Stimulated activated effector memory CD8-positive, alpha-beta T cell treated with anti-CD3 and anti-CD28 coated beads, Interleukin-12 subunit alpha, Interleukin-12 subunit beta, amount 100 ng/mL, for 72 hours (primary cell): ENCODE measurements at regions not wholly inside any gene's neighbourhood (a gene's known extent, or its start where the extent isn't known, plus 50 kb on each side); places are given as distances from the start of the nearest gene placed in this dataset.
"Not testable (repeated sequence)": the region's sequence is repeated elsewhere in the genome, so short reads cannot be mapped to it uniquely, and the experiment has no call there.

Source experiments
- ATAC-seq: fragments of 150-1000 bp; cut with Tn5 transposase; 2 replicates; pipeline ENCODE4 v1.10.0; 2021
- DNase-seq, 2 donors: peaks; one replicate each; pipeline ENCODE4 v3.0.0; 2021 to 2022; ENCODE audit warnings: low spot score in 2 of 2
- H3K27ac Mint-ChIP-seq: one replicate; pipeline ENCODE4 v1.8.0; 2022; ENCODE audit warnings: mild to moderate bottlenecking, mixed read lengths
- H3K36me3 Mint-ChIP-seq: one replicate; pipeline ENCODE4 v1.8.0; 2022; ENCODE audit warnings: mild to moderate bottlenecking, mixed read lengths
- H3K4me1 Mint-ChIP-seq: one replicate; pipeline ENCODE4 v1.8.0; 2022; ENCODE audit warnings: mixed read lengths
- H3K4me3 Mint-ChIP-seq: one replicate; pipeline ENCODE4 v1.8.0; 2022; ENCODE audit warnings: mild to moderate bottlenecking, mixed read lengths
- H3K9me3 Mint-ChIP-seq: one replicate; pipeline ENCODE4 v1.8.0; 2022; ENCODE audit warnings: mixed read lengths

- Mint-ChIP-seq H3K4me3 (no peak overlapping the region), H3K36me3 (no peaks in the 10 kb centered on the region), H3K4me1 (no peaks in the 10 kb centered on the region), H3K9me3 (no peaks in the 10 kb centered on the region), H3K27ac (no peak overlapping the region)
- DNase-seq (peak in 1 of 2 donors; percentile 49), ATAC-seq (no peak)
These were observed 101.5 kb upstream of the SETBP1 start for GRCh38 chr18:44579028-44579702.

GRCh38 chr18:44579745-44580144 is 100.9 kb upstream of the SETBP1 start:
- DNase-seq, result no peak
- Mint-ChIP-seq H3K4me3 (no peak overlapping the region), H3K27ac (no peak overlapping the region), H3K4me1 (no peaks in the 10 kb centered on the region), H3K9me3 (no peaks in the 10 kb centered on the region), H3K36me3 (no peaks in the 10 kb centered on the region)
- ATAC-seq, result no peak

GRCh38 chr18:44580159-44580558 is 100.5 kb upstream of the SETBP1 start:
- Mint-ChIP-seq H3K4me3 (no peak overlapping the region), H3K36me3 (no peaks in the 10 kb centered on the region), H3K4me1 (no peaks in the 10 kb centered on the region), H3K9me3 (no peaks in the 10 kb centered on the region), H3K27ac (no peak overlapping the region)
- DNase-seq (no peak), ATAC-seq (no peak)

- not testable (repeated sequence) for H3K4me3 Mint-ChIP-seq, ATAC-seq, H3K36me3 Mint-ChIP-seq, H3K4me1 Mint-ChIP-seq, H3K9me3 Mint-ChIP-seq, DNase-seq, H3K27ac Mint-ChIP-seq
These were observed 99.9 kb upstream of the SETBP1 start for GRCh38 chr18:44580782-44581181.

- Mint-ChIP-seq H3K36me3 (no peaks in the 10 kb centered on the region), H3K4me1 (no peaks in the 10 kb centered on the region), H3K27ac (no peak overlapping the region), H3K4me3 (no peak overlapping the region), H3K9me3 (no peaks in the 10 kb centered on the region)
- ATAC-seq (no peak), DNase-seq (no peak)
These were observed 98.2 kb upstream of the SETBP1 start for GRCh38 chr18:44582456-44582855.

GRCh38 chr18:44584900-44585299 is 95.8 kb upstream of the SETBP1 start:
- H3K36me3 Mint-ChIP-seq, result no peaks in the 10 kb centered on the region
- no peak for ATAC-seq
- H3K4me3 Mint-ChIP-seq, result no peak overlapping the region
- H3K9me3 Mint-ChIP-seq, result no peaks in the 10 kb centered on the region
- no peaks in the 10 kb centered on the region for H3K4me1 Mint-ChIP-seq
- DNase-seq, result no peak
- H3K27ac Mint-ChIP-seq, result no peak overlapping the region

- H3K36me3 Mint-ChIP-seq, result no peaks in the 10 kb centered on the region
- DNase-seq (no peak), ATAC-seq (no peak)
- no peak overlapping the region for H3K4me3 Mint-ChIP-seq
- H3K9me3 Mint-ChIP-seq, result no peaks in the 10 kb centered on the region
- no peak overlapping the region for H3K27ac Mint-ChIP-seq
- H3K4me1 Mint-ChIP-seq, result no peaks in the 10 kb centered on the region
These were observed 93.7 kb upstream of the SETBP1 start for GRCh38 chr18:44586782-44587524.

GRCh38 chr18:44588508-44588907 is 92.2 kb upstream of the SETBP1 start:
- H3K36me3 Mint-ChIP-seq, result no peaks in the 10 kb centered on the region
- DNase-seq (no peak), ATAC-seq (no peak)
- no peaks in the 10 kb centered on the region for H3K9me3 Mint-ChIP-seq
- no peaks in the 10 kb centered on the region for H3K4me1 Mint-ChIP-seq
- H3K4me3 Mint-ChIP-seq, result no peak overlapping the region
- no peak overlapping the region for H3K27ac Mint-ChIP-seq

- DNase-seq (no peak), ATAC-seq (no peak)
- Mint-ChIP-seq H3K4me3 (no peak overlapping the region), H3K9me3 (no peaks in the 10 kb centered on the region), H3K27ac (no peak overlapping the region), H3K36me3 (no peaks in the 10 kb centered on the region), H3K4me1 (no peaks in the 10 kb centered on the region)
These were observed 90.9 kb upstream of the SETBP1 start for GRCh38 chr18:44589693-44590355.

GRCh38 chr18:44590956-44591670 is 89.6 kb upstream of the SETBP1 start:
- DNase-seq, result no peak
- Mint-ChIP-seq H3K4me1 (no peaks in the 10 kb centered on the region), H3K27ac (no peak overlapping the region), H3K36me3 (no peaks in the 10 kb centered on the region), H3K4me3 (no peak overlapping the region), H3K9me3 (no peaks in the 10 kb centered on the region)
- ATAC-seq, result no peak

GRCh38 chr18:44592639-44593038 is 88.0 kb upstream of the SETBP1 start:
- Mint-ChIP-seq H3K9me3 (no peaks in the 10 kb centered on the region), H3K36me3 (no peaks in the 10 kb centered on the region), H3K4me1 (peaks cover 7% of the 10 kb centered on the region), H3K27ac (no peak overlapping the region), H3K4me3 (no peak overlapping the region)
- ATAC-seq, result no peak
- DNase-seq, result no peak

GRCh38 chr18:44594799-44595467 is 85.8 kb upstream of the SETBP1 start:
- DNase-seq, result no peak
- Mint-ChIP-seq H3K4me3 (no peak overlapping the region), H3K4me1 (peaks cover 7% of the 10 kb centered on the region), H3K9me3 (no peaks in the 10 kb centered on the region), H3K27ac (no peak overlapping the region), H3K36me3 (no peaks in the 10 kb centered on the region)
- ATAC-seq, result no peak

- DNase-seq, result no peak
- Mint-ChIP-seq H3K9me3 (no peaks in the 10 kb centered on the region), H3K4me1 (peaks cover 7% of the 10 kb centered on the region), H3K27ac (no peak overlapping the region), H3K36me3 (no peaks in the 10 kb centered on the region), H3K4me3 (no peak overlapping the region)
- ATAC-seq, result no peak
These were observed 82.9 kb upstream of the SETBP1 start for GRCh38 chr18:44597797-44598196.

- DNase-seq, result no peak
- H3K36me3 Mint-ChIP-seq, result no peaks in the 10 kb centered on the region
- peaks cover 7% of the 10 kb centered on the region for H3K4me1 Mint-ChIP-seq
- no peak overlapping the region for H3K4me3 Mint-ChIP-seq
- ATAC-seq, result no peak
- H3K9me3 Mint-ChIP-seq, result no peaks in the 10 kb centered on the region
- no peak overlapping the region for H3K27ac Mint-ChIP-seq
These were observed 82.2 kb upstream of the SETBP1 start for GRCh38 chr18:44598514-44598913.

GRCh38 chr18:44599412-44599811 is 81.3 kb upstream of the SETBP1 start:
- Mint-ChIP-seq H3K36me3 (no peaks in the 10 kb centered on the region), H3K27ac (no peak overlapping the region), H3K9me3 (no peaks in the 10 kb centered on the region), H3K4me3 (no peak overlapping the region), H3K4me1 (peaks cover 7% of the 10 kb centered on the region)
- DNase-seq (no peak), ATAC-seq (no peak)
